ENCODE measurements at regions not wholly inside any gene's neighbourhood (a gene's known extent, or its start where the extent isn't known, plus 50 kb on each side); places are given as distances from the start of the nearest gene placed in this dataset.

DNA sequence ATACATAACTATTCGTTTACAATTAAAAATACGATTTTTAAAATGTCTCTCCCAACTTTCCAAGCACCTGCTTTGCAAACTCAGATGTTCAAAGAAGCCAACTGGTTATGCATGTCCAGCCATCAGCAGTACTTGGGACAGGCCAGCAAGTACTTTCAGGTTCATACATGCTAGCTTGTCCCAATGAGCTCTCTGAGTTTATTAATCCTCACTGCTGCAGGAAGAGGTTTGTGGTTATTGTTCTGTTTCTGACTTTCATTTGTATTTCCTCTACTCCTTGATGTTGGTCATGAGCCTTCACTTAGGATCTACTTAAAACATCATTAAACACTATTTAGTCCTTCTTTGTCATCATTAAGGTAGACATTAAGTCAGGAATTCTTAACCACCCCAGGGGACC, 374.1 kb downstream of the LRATD1 start:
- DNase-seq: no peak
- ATAC-seq (ENCODE audit: low read depth in 2 of 2): no peak
- no peaks in the 10 kb centered on the region for H3K4me1 Mint-ChIP-seq
- H3K27me3 Mint-ChIP-seq: peaks cover 0 to 6% (median 0%) of the 10 kb centered on the region in 3 donors
- peaks cover 0 to 6% of the 10 kb centered on the region in 2 donors for H3K36me3 Mint-ChIP-seq
- H3K4me3 Mint-ChIP-seq: no peak overlapping the region
- no peak overlapping the region for H3K27ac Mint-ChIP-seq
- H3K9me3 Mint-ChIP-seq: peaks cover 3 to 14% (median 5%) of the 10 kb centered on the region in 7 donors

GRCh38 chr2:15009681-15010080, 377.2 kb downstream of the LRATD1 start:
- ATAC-seq (ENCODE audit: low read depth in 2 of 2): no peak
- Mint-ChIP-seq H3K27me3 (peaks cover 0 to 6% (median 0%) of the 10 kb centered on the region in 3 donors), H3K27ac (no peak overlapping the region), H3K4me1 (no peaks in the 10 kb centered on the region), H3K36me3 (peaks cover 7 to 14% of the 10 kb centered on the region in 2 donors), H3K4me3 (no peak overlapping the region), H3K9me3 (peaks cover 8 to 24% (median 15%) of the 10 kb centered on the region in 7 donors)
- DNase-seq: no peak

GRCh38 chr2:15010346-15010745, 377.8 kb downstream of the LRATD1 start:
- H3K36me3 Mint-ChIP-seq: peaks cover 7 to 14% of the 10 kb centered on the region in 2 donors
- ATAC-seq (ENCODE audit: low read depth in 2 of 2) (no peak), DNase-seq (no peak)
- peaks cover 8 to 30% (median 19%) of the 10 kb centered on the region in 7 donors for H3K9me3 Mint-ChIP-seq
- no peak overlapping the region for H3K27ac Mint-ChIP-seq
- no peaks in the 10 kb centered on the region for H3K4me1 Mint-ChIP-seq
- H3K27me3 Mint-ChIP-seq: peaks cover 0 to 6% (median 0%) of the 10 kb centered on the region in 3 donors
- no peak overlapping the region for H3K4me3 Mint-ChIP-seq

DNA sequence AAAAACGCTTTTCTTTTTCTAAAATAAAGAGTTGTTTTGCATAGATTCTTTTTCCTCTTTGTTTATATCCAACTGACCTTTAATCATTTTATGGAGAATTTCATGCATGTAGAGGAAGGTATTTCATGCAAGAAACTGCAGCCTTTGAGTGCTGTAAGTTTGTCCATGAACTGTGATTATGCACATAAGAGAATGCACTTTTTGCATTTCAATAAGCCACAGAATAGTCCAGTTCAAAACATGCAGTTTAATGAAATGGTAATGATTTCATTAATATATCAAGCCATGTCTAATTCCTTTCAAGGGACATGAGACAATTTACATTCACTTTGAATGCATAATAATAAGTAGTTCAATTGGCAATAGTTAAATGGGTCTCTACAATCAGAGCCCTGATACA, 386.3 kb downstream of the LRATD1 start:
- Mint-ChIP-seq H3K36me3 (no peaks in the 10 kb centered on the region), H3K4me1 (no peaks in the 10 kb centered on the region), H3K27ac (no peak overlapping the region), H3K27me3 (no peaks in the 10 kb centered on the region), H3K4me3 (no peak overlapping the region), H3K9me3 (peaks cover 12 to 28% (median 17%) of the 10 kb centered on the region in 7 donors)
- ATAC-seq (ENCODE audit: low read depth in 2 of 2) (no peak), DNase-seq (no peak)

DNA sequence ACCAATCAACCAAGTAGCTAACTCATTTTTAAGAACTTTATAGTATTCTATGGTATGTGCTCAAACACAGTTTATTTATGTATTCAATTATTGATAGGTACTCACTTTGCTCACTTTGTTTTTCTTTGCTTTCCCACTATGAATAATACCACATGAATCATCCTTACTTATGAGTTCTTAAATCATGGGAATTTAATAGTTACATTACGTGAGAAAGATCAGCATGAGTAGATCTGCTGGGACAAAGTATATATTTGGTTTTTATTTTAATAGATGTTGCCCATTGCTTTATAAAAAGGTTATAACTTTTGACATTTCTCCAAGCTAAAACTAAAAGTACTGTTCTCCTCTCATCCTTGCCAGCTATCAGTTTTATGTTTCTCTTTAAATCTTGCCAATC, 390.7 kb downstream of the LRATD1 start:
- Mint-ChIP-seq H3K9me3 (peaks cover 0 to 9% (median 3%) of the 10 kb centered on the region in 7 donors), H3K4me1 (no peaks in the 10 kb centered on the region), H3K36me3 (no peaks in the 10 kb centered on the region), H3K27me3 (no peaks in the 10 kb centered on the region), H3K27ac (no peak overlapping the region), H3K4me3 (no peak overlapping the region)
- no peak for ATAC-seq (ENCODE audit: low read depth in 2 of 2)
- DNase-seq: no peak

DNA sequence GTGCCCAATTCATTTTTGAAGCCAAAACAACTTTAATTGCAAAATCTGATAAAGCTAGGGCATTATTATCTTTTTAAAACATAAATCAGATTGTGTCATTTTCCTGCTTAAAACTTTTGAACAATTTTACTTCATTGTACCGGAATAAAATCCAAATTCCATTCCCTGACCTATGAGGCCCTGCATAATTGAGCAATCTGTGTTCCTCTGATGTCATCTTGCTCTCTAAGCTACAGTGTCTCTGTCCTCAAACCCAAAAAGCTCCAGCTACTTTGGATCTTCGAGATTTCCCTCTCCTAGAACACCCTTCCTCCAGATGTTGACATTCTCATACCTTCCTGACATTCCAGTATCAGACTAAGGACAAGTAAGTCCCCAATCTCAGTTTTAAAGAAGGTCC, 395.9 kb downstream of the LRATD1 start:
- H3K27ac Mint-ChIP-seq: peak overlapping the region in 1 of 6 donors; percentile 68
- no peak for ATAC-seq (ENCODE audit: low read depth in 2 of 2)
- no peaks in the 10 kb centered on the region for H3K36me3 Mint-ChIP-seq
- H3K9me3 Mint-ChIP-seq: peaks cover 0 to 5% (median 0%) of the 10 kb centered on the region in 7 donors
- H3K4me1 Mint-ChIP-seq: no peaks in the 10 kb centered on the region
- no peak for DNase-seq
- H3K4me3 Mint-ChIP-seq: no peak overlapping the region
- H3K27me3 Mint-ChIP-seq: peaks cover 4 to 19% (median 17%) of the 10 kb centered on the region in 3 donors

GRCh38 chr2:15031745-15032240, 399.3 kb downstream of the LRATD1 start:
- H3K4me1 Mint-ChIP-seq: no peaks in the 10 kb centered on the region
- no peak overlapping the region for H3K27ac Mint-ChIP-seq
- H3K9me3 Mint-ChIP-seq: peaks cover 0 to 10% (median 5%) of the 10 kb centered on the region in 7 donors
- H3K27me3 Mint-ChIP-seq: peaks cover 4 to 26% (median 17%) of the 10 kb centered on the region in 3 donors
- no peak overlapping the region for H3K4me3 Mint-ChIP-seq
- ATAC-seq (ENCODE audit: low read depth in 2 of 2) (no peak), DNase-seq (no peak)
- H3K36me3 Mint-ChIP-seq: no peaks in the 10 kb centered on the region

DNA sequence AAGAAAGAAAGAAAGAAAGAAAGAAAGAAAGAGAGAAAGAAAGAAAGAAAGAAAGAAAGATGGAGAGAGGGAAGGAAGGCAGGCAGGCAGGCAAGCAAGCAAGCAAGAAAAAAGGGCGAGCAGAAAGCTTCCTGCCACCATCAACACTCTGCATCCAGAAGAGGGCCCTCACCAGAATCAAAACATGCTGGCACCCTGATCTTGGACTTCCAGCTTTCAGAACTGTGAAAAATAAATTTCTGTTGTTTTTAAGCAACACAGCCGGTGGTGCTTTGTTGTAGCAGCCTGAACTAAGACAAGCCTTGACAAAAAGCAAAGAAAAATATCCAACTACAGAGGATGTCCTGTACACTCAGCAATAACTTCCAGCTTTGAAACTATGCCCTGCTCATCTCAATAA, 401.7 kb downstream of the LRATD1 start:
- peaks cover 0 to 17% (median 10%) of the 10 kb centered on the region in 3 donors for H3K27me3 Mint-ChIP-seq
- ATAC-seq (ENCODE audit: low read depth in 2 of 2): no peak
- no peak overlapping the region for H3K4me3 Mint-ChIP-seq
- no peaks in the 10 kb centered on the region for H3K4me1 Mint-ChIP-seq
- H3K36me3 Mint-ChIP-seq: no peaks in the 10 kb centered on the region
- no peak overlapping the region for H3K27ac Mint-ChIP-seq
- H3K9me3 Mint-ChIP-seq: peaks cover 0 to 10% (median 5%) of the 10 kb centered on the region in 7 donors
- no peak for DNase-seq

GRCh38 chr2:15034860-15035259, 402.3 kb downstream of the LRATD1 start:
- H3K27me3 Mint-ChIP-seq: peaks cover 0 to 11% (median 7%) of the 10 kb centered on the region in 3 donors
- no peak overlapping the region for H3K27ac Mint-ChIP-seq
- ATAC-seq (ENCODE audit: low read depth in 2 of 2): no peak
- no peaks in the 10 kb centered on the region for H3K4me1 Mint-ChIP-seq
- H3K36me3 Mint-ChIP-seq: no peaks in the 10 kb centered on the region
- H3K4me3 Mint-ChIP-seq: no peak overlapping the region
- H3K9me3 Mint-ChIP-seq: peaks cover 0 to 10% (median 5%) of the 10 kb centered on the region in 7 donors
- no peak for DNase-seq

- Mint-ChIP-seq H3K4me3 (peak overlapping the region in 1 of 8 donors; percentile 47), H3K27ac (peak overlapping the region in 2 of 6 donors; percentile 7 to 68), H3K27me3 (peaks cover 5 to 13% (median 7%) of the 10 kb centered on the region in 3 donors), H3K4me1 (no peaks in the 10 kb centered on the region), H3K9me3 (peaks cover 0 to 9% (median 4%) of the 10 kb centered on the region in 7 donors), H3K36me3 (no peaks in the 10 kb centered on the region)
- ATAC-seq (ENCODE audit: low read depth in 2 of 2): no peak
- DNase-seq: no peak
These were observed 406.1 kb downstream of the LRATD1 start for GRCh38 chr2:15038366-15039364.

DNA sequence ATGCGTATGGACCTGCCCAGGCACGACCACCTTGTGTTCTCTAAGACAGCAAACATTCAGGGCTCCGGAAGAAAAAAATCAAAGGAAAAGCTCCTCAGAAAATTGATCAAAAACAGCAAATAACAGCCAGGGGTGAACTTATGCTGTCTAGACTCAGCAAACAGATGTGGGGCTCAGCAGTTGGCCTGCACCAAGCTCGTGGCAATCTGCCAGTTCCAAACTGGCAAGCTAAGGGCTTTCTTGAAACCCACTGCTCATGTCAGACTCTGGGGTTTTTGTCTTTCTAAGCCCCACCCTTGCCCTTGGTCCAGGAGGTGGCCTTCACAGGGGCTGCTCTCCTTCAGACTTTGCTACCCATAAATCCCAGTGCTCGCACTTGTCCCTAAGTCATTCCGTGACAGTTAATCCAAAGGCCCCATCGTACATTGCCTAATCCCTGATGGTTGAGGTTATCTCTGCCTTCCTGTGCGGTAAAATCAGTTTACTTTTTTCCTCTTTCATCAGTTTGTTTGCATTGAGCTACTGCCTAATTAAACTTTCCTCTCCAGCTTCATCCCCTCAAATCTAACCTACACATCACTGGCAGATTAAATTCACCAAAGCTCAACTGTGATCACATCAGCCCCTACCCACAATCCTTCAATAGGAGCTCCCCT, 408.0 kb downstream of the LRATD1 start:
- Mint-ChIP-seq H3K4me3 (peak overlapping the region in 1 of 8 donors; percentile 8), H3K4me1 (no peaks in the 10 kb centered on the region), H3K9me3 (peaks cover 0 to 2% (median under 1%) of the 10 kb centered on the region in 7 donors), H3K27me3 (peaks cover 5 to 9% (median 7%) of the 10 kb centered on the region in 3 donors), H3K27ac (no peak overlapping the region), H3K36me3 (no peaks in the 10 kb centered on the region)
- no peak for ATAC-seq (ENCODE audit: low read depth in 2 of 2)
- no peak for DNase-seq

DNA sequence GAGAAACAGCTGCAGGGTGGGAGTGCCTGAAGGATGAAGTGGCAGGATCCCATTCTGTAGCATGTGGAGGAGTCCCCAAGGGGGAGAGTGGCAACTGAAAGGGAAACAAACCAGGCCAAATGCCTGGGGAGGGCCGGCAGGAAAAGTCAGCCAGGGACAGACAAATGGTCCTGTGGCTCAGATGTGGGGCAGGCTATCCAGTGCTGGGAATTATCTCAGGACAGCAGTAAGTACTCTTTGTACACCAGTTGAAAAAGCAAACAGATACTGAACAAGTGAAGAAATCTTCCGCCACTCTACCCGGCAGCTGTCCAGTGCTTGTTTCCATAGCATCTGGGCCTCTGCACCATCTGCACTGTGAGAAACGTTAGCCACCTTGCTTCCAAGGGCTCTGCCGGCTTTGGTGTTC, 408.9 kb downstream of the LRATD1 start:
- DNase-seq (no peak), ATAC-seq (ENCODE audit: low read depth in 2 of 2) (no peak)
- H3K9me3 Mint-ChIP-seq: no peaks in the 10 kb centered on the region
- H3K4me1 Mint-ChIP-seq: no peaks in the 10 kb centered on the region
- H3K27me3 Mint-ChIP-seq: peaks cover 5 to 9% (median 7%) of the 10 kb centered on the region in 3 donors
- no peak overlapping the region for H3K4me3 Mint-ChIP-seq
- H3K27ac Mint-ChIP-seq: no peak overlapping the region
- H3K36me3 Mint-ChIP-seq: no peaks in the 10 kb centered on the region

DNA sequence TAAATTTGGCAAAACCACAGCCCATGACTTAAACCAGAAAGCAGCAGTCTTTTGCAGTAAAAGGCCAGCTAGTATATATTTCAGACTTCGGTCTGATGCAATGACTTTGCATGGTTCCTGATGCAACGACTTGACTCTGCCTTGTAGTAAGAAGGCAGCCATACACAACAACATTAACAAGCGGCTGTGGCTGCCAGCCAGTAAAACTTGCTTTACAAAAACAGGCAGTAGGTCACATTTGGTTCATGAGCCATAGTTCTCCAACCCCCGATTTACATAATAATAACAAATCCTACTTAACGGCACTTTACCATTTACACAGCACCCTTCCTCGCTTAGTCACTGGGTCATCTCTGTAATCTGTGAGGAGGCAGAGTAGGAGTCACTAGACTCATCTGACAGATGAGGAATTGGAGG, 410.3 kb downstream of the LRATD1 start:
- Mint-ChIP-seq H3K4me3 (no peak overlapping the region), H3K27ac (no peak overlapping the region), H3K27me3 (peaks cover 5 to 9% (median 7%) of the 10 kb centered on the region in 3 donors), H3K36me3 (no peaks in the 10 kb centered on the region), H3K9me3 (no peaks in the 10 kb centered on the region), H3K4me1 (no peaks in the 10 kb centered on the region)
- DNase-seq: no peak
- ATAC-seq (ENCODE audit: low read depth in 2 of 2): no peak
